DOHH2 (cell line): ENCODE measurements at regions not wholly inside any gene's neighbourhood (a gene's known extent, or its start where the extent isn't known, plus 50 kb on each side); places are given as distances from the start of the nearest gene placed in this dataset.

Source experiments
- CTCF ChIP-seq: fragments of 200-600 bp; sonication (generic); IDR thresholded peaks from one replicate; pipeline ENCODE4 v1.5.1; 2014; ENCODE audit warnings: antibody characterized with exemption, mild to moderate bottlenecking, low read depth, low read length; ENCODE audit not compliant: poor library complexity, severe bottlenecking
- EZH2phosphoT487 ChIP-seq: fragments of 200-600 bp; sonication (generic); IDR thresholded peaks from 2 replicates; pipeline ENCODE4 v1.6.1; 2017; ENCODE audit warnings: borderline replicate concordance, mild to moderate bottlenecking, antibody characterized with exemption, low read length, moderate library complexity, mixed read lengths

DNA sequence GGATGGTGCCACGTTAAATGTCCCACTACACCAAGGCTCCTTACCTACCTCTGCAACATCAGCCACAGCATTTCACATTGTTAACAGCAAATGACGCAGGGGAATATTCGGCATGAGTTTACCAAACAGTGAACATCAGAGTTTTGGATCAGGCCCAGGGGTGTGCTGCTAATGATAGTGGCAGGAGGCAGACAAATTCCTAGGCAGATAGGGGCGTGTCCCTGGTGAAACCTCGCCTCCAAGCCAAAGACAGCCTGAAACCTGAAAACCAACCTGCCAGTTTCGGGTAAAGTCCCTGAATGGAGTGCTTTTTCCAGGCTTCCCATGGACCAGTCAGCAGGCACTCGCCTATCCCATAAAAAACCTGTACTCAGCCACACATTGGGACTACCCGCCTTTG, 133.6 kb downstream of the SH3BGRL2 start:
- TF ChIP-seq CTCF (no peak), EZH2phosphoT487 (no peak)
